GM21717 (cell line): ENCODE measurements at regions not wholly inside any gene's neighbourhood (a gene's known extent, or its start where the extent isn't known, plus 50 kb on each side); places are given as distances from the start of the nearest gene placed in this dataset.
A peak's percentile ranks its signal among the peaks of the same experiment; 100 is the strongest.
"Not testable (repeated sequence)": the region's sequence is repeated elsewhere in the genome, so short reads cannot be mapped to it uniquely, and the experiment has no call there.

Experiments
- ATAC-seq: cut with Tn5 transposase; IDR thresholded peaks from one replicate; pipeline ENCODE4 v1.9.1; 2021; ENCODE audit warnings: mild to moderate bottlenecking, moderate library complexity; ENCODE audit not compliant: unreplicated experiment

- no peak for ATAC-seq
Measured at GRCh38 chr1:58966103-58966916, 182.5 kb upstream of the JUN start.

DNA sequence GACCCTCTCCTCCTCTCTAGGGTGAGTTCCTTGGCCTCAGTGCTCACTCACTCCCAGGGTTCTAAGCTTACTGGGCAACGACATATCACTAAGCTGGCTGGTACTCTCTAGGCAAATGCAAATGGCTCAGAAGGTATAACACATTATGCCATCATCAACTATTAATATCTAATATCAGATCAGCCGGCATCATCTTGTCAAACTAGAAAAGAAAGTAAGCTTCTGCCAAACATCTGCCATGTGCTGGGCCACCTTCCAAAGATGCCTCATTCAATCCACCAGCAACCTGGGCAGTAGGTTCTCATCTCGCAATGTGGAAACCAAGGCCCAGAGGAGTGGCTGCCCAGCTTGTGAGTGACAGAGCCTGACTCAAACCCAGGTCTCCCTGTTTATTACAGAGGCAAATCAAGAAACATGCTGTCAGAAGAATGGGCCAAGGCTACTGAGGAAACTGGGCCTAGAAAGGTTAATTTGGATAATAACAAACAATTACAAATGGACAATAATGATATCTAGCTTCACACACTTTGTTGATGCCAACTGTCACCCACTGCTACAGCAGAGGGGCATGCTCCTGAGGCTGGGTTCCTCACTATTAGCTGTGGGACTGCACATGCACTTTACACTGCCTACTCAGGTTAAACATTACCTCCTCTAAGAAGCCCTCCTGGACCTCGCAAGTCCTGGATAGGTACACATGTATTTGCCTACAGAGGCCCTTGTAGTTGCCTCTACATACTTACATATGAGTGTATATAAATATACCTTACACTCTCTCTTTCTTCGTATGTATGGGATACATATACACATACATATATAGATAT lies 183.3 kb upstream of the JUN start:
- ATAC-seq, result no peak

GRCh38 chr1:58968360-58968952 lies 184.6 kb upstream of the JUN start:
- peak; percentile 85 for ATAC-seq

DNA sequence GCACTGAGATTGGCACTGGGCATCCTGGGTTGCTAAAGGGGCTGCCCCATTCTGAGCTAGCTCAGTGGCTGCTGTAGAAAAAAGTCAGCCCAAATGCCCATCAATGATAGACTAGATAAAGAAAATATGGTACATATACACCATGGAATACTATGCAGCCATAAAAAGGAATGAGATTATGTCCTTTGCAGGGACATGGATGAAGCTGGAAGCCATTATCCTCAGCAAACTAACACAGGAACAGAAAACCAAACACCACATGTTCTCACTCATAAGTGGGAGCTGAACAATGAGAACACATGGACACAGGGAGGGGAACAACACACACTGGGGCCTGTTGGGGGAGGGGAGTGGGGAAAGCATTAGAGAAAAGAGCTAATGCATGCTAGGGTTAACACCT lies 185.3 kb upstream of the JUN start:
- ATAC-seq, result not testable (repeated sequence)

GRCh38 chr1:58971629-58972140 lies 187.8 kb upstream of the JUN start:
- ATAC-seq, result no peak

- no peak for ATAC-seq
Measured at GRCh38 chr1:58975888-58976287, 192.0 kb upstream of the JUN start.

GRCh38 chr1:58976294-58976693 lies 192.4 kb upstream of the JUN start:
- no peak for ATAC-seq

DNA sequence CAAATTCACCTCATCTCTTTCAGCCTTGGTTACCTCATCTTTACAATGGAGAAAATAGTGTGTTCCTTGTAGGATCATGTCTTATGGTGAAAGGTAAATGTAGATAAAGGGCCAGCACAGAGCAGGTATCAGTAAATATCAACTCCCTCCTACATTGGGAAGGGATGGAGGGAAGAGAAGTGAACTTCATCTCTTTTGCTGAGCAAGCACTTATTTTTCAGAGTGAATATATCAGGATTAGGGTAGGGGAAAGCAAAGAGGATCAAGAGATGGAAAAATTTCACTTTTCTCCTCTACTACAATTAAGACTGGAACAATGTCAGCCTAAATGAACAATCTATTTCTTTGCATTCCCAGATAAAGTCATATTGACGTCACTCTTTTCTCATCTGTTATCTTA lies 193.8 kb upstream of the JUN start:
- ATAC-seq, result no peak

DNA sequence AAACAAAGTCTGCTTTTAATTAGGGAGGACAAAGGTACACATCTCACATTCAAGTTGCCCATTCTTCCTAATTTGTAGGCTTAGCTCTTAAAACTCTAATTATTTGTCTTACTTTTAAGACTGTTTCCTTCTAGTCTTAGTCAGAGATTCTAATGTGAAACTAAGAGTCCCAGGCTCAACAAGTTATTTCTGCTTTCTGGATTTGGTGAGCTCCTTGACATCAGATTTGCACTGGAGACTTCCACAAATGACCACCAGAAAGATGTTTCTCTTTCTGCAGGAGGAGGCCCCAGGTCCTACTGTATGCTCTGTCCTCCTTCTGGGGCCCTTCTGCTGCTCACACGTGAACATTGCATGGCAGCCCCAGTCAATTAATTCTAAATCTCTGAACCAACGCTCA lies 194.2 kb upstream of the JUN start:
- ATAC-seq, result no peak

DNA sequence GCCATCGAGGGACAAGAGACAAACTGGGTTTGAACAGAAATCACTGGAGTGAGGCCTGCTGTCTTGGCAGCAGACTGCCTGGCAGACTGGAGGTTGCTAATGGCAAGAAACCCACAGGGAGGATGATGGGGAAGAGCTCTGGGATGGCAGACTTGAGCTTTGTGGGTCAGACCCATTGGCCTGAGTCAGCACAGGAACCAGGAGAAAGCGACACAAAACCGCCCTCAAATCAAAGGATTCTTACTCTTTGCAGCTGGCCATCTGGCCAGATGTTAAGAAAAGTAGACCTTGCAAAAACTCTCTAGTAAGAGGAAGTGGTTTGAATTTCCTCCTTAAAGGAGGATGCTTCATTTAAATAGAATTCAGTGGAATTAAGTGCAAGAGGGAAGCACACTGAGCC lies 195.2 kb upstream of the JUN start:
- no peak for ATAC-seq

GRCh38 chr1:58979677-58980076 lies 195.8 kb upstream of the JUN start:
- no peak for ATAC-seq

- ATAC-seq, result no peak
Measured at GRCh38 chr1:58981392-58981791, 197.5 kb upstream of the JUN start.

DNA sequence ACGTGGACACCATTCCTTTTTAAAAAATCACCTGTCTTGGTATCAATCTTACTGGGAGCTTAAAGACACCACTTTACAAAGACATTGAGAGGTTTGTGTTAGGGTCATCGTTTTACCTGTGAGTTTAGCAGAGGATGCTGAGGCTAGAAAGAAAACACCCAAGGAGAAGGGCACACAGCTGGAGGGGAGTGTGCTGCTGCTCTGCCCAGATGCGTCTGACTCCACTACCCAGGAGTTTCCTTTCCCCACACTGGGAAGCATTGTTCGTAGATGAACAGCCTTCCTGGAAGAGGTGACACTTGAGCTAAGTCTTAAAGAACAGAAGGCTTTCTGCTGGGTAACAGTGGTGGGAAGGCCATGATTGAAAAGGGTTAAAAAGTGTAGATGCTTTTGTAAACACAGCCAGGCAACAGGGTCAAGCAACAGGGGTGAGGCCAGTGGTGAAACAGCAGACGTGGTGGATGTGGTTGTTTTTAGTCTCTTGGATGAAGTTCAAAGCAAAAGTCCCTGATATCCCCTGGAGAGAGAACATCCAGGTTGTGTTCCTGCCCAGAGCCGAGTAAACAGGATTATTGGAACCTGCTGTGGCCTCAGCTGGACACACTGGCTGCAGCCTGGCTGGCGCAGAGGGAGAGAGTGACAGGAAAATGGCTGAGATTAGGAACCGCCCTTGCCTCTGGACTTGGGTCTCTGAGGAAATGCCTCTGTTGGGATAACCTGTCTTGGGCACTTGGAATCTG lies 198.6 kb upstream of the JUN start:
- no peak for ATAC-seq

- no peak for ATAC-seq
Measured at GRCh38 chr1:58983162-58983561, 199.3 kb upstream of the JUN start.

- ATAC-seq, result no peak
Measured at GRCh38 chr1:58983633-58984245, 199.9 kb upstream of the JUN start.

GRCh38 chr1:58986996-58987767 lies 203.3 kb upstream of the JUN start:
- ATAC-seq, result no peak

GRCh38 chr1:58988752-58989151 lies 204.9 kb upstream of the JUN start:
- no peak for ATAC-seq

- ATAC-seq, result no peak
Measured at GRCh38 chr1:58989845-58990244, 206.0 kb upstream of the JUN start.

DNA sequence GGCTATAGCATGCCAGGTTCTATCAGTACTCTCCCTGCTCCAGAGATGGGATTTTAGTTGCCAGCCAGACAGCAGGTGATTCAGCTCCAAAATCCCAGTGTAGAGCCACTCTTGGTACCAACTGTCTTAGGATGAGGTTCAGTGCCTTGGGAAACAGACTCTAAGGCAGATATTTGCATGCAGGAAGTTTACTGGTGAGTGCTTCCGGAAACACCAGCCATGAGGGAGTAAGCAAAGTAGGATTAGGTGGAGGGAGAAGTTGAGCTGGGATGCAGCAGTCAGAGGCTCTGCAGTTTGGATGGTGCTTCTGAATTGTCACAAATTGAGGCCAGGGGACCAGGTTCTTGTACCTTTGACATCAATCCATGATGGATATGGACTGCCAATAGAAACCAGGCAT lies 207.5 kb upstream of the JUN start:
- ATAC-seq, result no peak

GRCh38 chr1:58992643-58993042 lies 208.8 kb upstream of the JUN start:
- ATAC-seq, result no peak
